Amygdala (tissue), 56 donors: ENCODE measurements at regions not wholly inside any gene's neighbourhood (a gene's known extent, or its start where the extent isn't known, plus 50 kb on each side); places are given as distances from the start of the nearest gene placed in this dataset.

Experiments
- DNase-seq, 56 donors: peaks; one replicate each; lab custom pipeline; 2025; lab: John Stamatoyannopoulos, UW

GRCh38 chr4:171203425-171203824, 609.8 kb upstream of the GALNTL6 start:
- no peak for DNase-seq

- DNase-seq = no peak
These were observed 610.3 kb upstream of the GALNTL6 start for GRCh38 chr4:171202908-171203307.

DNA sequence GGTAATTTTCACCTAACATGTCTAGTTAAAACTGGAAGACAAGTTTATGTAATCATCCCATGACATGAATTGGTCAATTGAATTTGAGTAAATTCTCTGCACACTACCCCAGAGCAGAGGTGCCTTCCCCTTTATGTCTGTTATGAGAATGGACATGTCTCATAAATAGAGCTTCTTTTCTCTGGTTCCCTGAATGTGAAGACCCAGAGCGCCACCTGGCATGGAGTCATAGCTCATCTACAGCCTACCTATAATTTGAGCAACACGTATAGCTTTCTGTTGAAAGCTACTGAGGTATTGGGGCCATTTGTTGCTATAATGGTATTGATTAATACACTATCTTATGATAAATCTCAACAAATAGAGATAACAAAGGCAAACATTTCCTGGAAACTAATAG, 626.5 kb upstream of the GALNTL6 start:
- no peak for DNase-seq

- DNase-seq = no peak
These were observed 632.1 kb upstream of the GALNTL6 start for GRCh38 chr4:171181090-171181489.

DNA sequence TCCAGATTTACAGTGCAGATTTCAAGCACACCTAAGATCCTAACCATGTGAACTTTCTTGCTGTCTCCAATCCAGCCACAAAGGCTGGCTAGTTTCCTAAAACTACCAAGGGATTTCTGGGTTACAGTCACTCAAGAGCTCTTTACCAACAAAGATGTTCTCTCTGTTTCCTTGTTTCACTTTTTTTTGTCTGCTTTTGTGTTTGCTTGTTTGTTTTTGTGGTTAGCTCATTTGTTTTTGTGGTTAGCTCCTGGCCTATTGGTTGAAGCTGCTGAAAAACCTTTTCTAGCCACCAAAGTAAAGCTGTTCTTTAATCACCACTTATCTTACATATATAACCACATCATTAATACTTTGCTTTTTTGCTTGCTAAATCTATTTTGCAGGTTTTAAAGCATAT, 642.5 kb upstream of the GALNTL6 start:
- no peak for DNase-seq

DNA sequence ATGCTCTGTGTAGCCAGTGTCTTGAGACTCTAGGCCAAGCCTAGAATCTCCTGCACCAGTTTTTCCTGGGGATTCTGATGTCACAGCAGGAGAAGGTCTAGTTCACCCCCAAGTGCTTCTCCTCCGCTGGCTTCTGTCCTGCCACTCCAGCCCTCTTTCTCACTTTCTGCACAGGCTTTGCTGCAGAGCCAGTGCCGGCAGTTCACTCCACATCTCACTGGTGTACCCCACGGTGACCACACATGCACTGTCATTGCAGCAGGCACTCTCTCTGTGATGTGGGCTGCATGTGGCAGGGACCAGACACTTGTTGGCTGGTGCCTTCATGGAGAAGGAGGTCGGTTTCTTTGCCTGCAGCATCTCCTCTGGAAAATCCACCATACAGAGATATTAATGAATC, 643.8 kb upstream of the GALNTL6 start:
- no peak for DNase-seq

DNA sequence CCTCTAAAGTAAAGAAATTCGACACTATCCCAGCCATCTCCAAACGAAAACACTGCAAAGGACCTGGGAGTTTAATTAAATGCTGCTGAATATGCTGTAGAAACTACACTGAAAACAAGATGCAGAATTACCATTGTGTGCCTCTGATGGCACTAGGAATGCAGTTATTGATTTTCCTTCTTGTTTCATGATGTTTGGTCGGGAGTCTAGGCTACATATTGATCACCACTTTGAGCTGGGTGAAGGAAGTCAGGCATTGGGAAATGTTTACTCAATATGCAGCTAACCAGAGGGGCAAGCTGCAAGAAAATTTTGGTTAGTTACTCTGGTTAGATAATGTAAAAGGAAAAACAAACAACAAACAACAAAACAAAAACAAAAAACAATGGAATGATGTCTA, 650.7 kb upstream of the GALNTL6 start:
- no peak for DNase-seq

- DNase-seq = no peak
These were observed 655.6 kb upstream of the GALNTL6 start for GRCh38 chr4:171157462-171158082.

DNA sequence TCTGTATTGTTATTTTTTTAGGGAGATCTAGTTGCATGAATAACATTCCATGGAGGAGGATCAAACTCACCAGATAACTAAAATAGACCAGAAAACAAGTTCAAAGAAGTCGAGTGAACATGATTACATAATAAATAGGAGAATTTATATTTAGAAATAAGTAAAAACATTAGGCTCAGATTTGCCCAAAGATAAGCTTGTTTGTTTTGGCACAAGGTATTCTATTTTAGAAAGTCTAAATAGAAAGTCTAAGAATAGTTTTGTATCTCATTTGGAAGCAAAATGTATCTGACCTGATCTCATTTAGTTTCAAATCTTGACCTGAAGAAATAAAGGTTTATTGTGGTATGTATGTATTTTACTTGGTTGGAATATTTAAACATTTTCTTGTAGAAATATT, 670.6 kb upstream of the GALNTL6 start:
- no peak for DNase-seq

DNA sequence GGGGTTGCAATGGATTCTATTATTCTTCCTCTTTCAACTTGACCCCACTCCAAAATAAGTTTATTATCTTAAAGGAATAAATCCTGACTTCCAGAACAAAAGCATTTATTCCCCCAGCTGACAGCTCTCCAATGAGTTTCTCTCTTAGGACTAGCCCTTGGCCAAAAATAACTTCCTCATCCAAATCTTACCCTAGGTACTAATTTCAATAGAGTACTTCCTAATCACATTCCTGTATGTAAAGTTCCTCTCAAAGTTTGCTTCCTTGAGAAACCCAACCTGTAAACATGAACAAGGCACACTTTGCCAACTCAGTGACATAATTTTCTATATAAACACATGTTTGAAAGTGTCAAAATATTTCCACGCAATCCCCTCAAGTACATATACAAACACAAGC, 671.2 kb upstream of the GALNTL6 start:
- no peak for DNase-seq

- DNase-seq = no peak
These were observed 682.9 kb upstream of the GALNTL6 start for GRCh38 chr4:171130256-171130801.

- no peak for DNase-seq
These were observed 695.1 kb upstream of the GALNTL6 start for GRCh38 chr4:171118091-171118490.

GRCh38 chr4:171117457-171117856, 695.7 kb upstream of the GALNTL6 start:
- no peak for DNase-seq

GRCh38 chr4:171101845-171102244, 711.4 kb upstream of the GALNTL6 start:
- no peak for DNase-seq

DNA sequence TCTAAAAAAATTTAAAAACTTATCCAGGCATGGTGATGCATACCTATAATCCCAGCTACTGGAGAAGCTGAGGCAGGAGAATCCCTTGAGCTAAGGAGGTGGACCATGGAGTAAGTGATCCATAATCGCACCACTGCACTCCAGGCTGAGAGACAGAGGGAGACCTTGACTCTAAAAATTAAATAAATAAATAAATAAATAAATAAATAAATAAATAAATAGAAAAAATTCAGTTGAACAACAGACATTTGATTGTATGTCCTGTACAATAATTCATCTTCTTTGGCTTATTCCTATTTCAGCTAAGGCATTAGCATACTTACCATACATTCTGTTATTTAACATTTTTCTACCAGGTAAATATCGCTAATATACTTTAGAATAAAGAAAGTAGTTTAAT, 726.1 kb upstream of the GALNTL6 start:
- DNase-seq = no peak

- DNase-seq = no peak
These were observed 745.8 kb upstream of the GALNTL6 start for GRCh38 chr4:171067422-171067821.

DNA sequence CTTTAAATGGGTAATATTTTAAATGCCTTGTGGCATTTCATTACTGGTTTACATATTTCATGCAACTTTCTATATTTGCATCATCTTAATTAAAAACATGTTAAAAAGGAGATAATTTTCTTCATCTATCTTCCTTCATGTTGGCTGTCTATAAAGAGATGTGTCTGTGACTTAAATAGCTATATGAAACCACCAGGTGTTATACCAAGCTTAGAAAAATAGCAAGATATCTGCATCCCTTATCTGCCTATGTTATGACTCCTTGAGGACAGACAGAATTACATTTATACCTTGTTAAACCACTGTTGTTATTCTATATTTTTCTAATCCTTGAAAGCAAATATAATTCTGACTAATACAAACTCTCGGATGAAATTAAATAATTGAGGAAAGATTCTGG, 763.8 kb upstream of the GALNTL6 start:
- DNase-seq = no peak

- DNase-seq = no peak
These were observed 770.1 kb upstream of the GALNTL6 start for GRCh38 chr4:171042989-171043524.

- no peak for DNase-seq
These were observed 777.3 kb upstream of the GALNTL6 start for GRCh38 chr4:171035909-171036308.

- no peak for DNase-seq
These were observed 781.9 kb upstream of the GALNTL6 start for GRCh38 chr4:171031338-171031737.

- DNase-seq = no peak
These were observed 787.4 kb upstream of the GALNTL6 start for GRCh38 chr4:171025776-171026175.

- DNase-seq = no peak
These were observed 787.9 kb upstream of the GALNTL6 start for GRCh38 chr4:171025343-171025742.
